ENCODE measurements at regions not wholly inside any gene's neighbourhood (a gene's known extent, or its start where the extent isn't known, plus 50 kb on each side); places are given as distances from the start of the nearest gene placed in this dataset.
"Not testable (repeated sequence)": the region's sequence is repeated elsewhere in the genome, so short reads cannot be mapped to it uniquely, and the experiment has no call there.

DNA sequence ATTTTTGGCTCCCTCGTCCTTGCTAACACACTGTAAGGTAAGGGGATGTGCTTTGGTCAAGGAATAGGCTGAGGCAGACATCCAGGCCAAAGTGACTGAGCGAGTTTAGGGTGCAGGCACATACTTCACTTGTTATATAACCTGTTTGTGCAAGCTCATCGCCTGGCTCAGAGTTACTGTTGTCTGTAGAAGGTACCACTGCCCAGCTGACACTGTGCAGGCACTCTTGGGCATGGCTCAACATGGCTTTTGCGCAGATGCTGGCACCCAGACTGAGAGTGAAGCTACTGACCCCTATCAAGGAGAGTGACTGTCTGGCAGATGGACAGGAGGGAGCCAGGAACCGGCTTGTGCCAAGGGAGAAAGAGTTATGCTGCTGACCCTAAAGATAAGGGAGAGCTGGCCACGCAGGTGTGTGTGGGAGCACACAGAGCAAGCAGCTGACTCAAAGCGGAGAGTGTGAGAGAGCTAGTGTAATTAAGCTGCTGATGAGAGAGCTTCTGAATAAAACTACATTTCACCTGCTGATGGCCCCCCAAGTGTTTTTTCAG, 307.3 kb upstream of the USP24 start:
- FAIRE-seq (no peak), DNase-seq (ENCODE audit: insufficient read length, low spot score) (no peak)
- no peak for TF ChIP-seq POLR2AphosphoS5 (IDR thresholded peaks at IDR 0.05; ENCODE audit: low read depth, low read length)
- TF ChIP-seq POLR2A (IDR thresholded peaks at IDR 0.05; ENCODE audit: low read depth, low read length), result no peak
- TF ChIP-seq SPI1 (IDR thresholded peaks at IDR 0.05; ENCODE audit: low read depth, low read length), result no peak
- TF ChIP-seq TAF1 (IDR thresholded peaks at IDR 0.05; ENCODE audit: low read depth, low read length), result no peak

DNA sequence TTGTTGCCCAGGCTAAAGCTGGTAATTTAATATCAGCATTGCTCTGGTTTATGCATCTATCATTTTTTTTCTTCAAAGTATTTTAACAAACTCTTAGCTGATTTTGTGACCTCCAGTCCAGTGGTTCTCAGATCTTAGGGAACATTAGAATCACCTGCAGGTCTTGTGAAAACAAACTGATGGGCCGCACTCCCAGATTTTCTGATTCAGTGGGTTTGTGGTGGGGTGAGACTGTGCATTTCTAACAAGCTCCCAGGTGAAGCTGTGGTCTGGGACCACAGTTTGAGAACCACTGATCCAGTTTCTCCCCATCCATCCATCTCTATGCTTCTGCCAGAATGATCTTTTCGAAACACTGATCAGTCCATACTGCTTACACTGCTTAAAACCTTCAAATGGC, 305.7 kb upstream of the USP24 start:
- DNase-seq (ENCODE audit: insufficient read length, low spot score) (no peak), FAIRE-seq (no peak)
- TF ChIP-seq SPI1 (IDR thresholded peaks at IDR 0.05; ENCODE audit: low read depth, low read length) (no peak), POU2F2 (IDR thresholded peaks at IDR 0.05; ENCODE audit: low read depth, low read length) (no peak), POLR2AphosphoS5 (IDR thresholded peaks at IDR 0.05; ENCODE audit: low read depth, low read length) (no peak), TAF1 (IDR thresholded peaks at IDR 0.05; ENCODE audit: low read depth, low read length) (no peak), POLR2A (IDR thresholded peaks at IDR 0.05; ENCODE audit: low read depth, low read length) (no peak), PAX5 (IDR thresholded peaks at IDR 0.05; ENCODE audit: insufficient read depth, low read length, severe bottlenecking) (no peak)

DNA sequence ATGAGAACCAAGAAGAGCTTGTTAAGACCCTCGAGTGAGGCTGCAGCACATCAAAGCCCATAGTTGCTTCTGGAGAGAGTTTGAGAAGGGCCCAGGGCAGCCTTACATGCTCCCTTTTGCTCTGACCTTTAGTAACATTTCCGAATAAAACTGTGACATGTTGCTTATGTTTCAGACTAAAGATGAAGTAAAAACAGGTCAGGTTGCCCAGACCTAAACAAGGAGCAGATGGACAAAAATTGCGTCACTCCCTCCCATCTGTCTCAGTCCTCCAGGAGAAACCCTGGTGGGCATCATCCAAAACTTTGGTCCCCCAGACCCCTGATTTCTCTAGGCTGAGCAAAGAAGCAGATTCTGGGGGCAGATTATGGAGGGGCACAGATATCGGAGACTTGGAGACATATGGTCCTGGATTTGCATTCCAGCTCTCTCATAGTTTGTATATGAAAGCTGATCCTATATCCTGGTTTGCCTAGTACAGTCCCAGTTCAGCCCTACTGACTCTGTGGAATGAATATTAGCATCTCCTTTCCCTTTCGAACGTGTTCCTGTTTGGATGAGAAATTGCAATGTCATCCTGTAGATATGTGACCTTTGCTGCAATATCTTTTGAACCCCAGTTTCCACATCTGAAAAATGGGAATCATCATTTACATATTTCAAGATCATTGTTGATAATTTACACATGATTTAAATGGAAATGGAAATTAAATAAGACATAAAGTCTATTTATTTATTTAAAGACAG, 304.9 kb upstream of the USP24 start:
- FAIRE-seq, result no peak

DNA sequence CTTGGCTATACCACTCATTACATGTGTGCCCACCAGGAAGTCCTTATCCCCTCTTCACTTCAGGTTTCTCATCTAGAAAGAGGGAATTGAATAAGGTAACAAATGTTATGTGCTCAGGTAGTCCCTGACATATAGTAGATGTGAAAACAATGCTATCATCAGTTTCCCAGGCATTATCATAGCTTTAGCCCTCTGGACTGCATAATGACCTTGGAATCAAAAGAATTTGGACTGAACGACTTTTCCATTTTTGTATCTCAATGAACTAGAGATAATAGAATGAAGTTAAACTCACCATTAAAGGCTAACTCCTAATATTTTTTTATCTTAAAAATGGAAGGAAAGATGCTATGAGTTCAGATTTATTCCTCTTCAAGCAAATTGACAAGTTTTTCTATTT, 304.1 kb upstream of the USP24 start:
- FAIRE-seq (no peak), DNase-seq (ENCODE audit: insufficient read length, low spot score) (no peak)
- TF ChIP-seq TAF1 (IDR thresholded peaks at IDR 0.05; ENCODE audit: low read depth, low read length) (no peak), SPI1 (IDR thresholded peaks at IDR 0.05; ENCODE audit: low read depth, low read length) (no peak), PAX5 (IDR thresholded peaks at IDR 0.05; ENCODE audit: insufficient read depth, low read length, severe bottlenecking) (no peak), POLR2AphosphoS5 (IDR thresholded peaks at IDR 0.05; ENCODE audit: low read depth, low read length) (no peak), POLR2A (IDR thresholded peaks at IDR 0.05; ENCODE audit: low read depth, low read length) (no peak), POU2F2 (IDR thresholded peaks at IDR 0.05; ENCODE audit: low read depth, low read length) (no peak)

More for the DNA sequence above, 304.9 kb upstream of the USP24 start:
- no peak for DNase-seq (ENCODE audit: insufficient read length, low spot score)
- TF ChIP-seq POU2F2 (IDR thresholded peaks at IDR 0.05; ENCODE audit: low read depth, low read length) (no peak), SPI1 (IDR thresholded peaks at IDR 0.05; ENCODE audit: low read depth, low read length) (no peak), PAX5 (IDR thresholded peaks at IDR 0.05; ENCODE audit: insufficient read depth, low read length, severe bottlenecking) (no peak), TAF1 (IDR thresholded peaks at IDR 0.05; ENCODE audit: low read depth, low read length) (no peak), POLR2AphosphoS5 (IDR thresholded peaks at IDR 0.05; ENCODE audit: low read depth, low read length) (no peak), POLR2A (IDR thresholded peaks at IDR 0.05; ENCODE audit: low read depth, low read length) (no peak)

GRCh38 chr1:55517036-55517435, 301.9 kb upstream of the USP24 start:
- no peak for TF ChIP-seq POLR2A (IDR thresholded peaks at IDR 0.05; ENCODE audit: low read depth, low read length)
- no peak for TF ChIP-seq POU2F2 (IDR thresholded peaks at IDR 0.05; ENCODE audit: low read depth, low read length)
- no peak for TF ChIP-seq POLR2AphosphoS5 (IDR thresholded peaks at IDR 0.05; ENCODE audit: low read depth, low read length)
- TF ChIP-seq PAX5 (IDR thresholded peaks at IDR 0.05; ENCODE audit: insufficient read depth, low read length, severe bottlenecking), result no peak
- TF ChIP-seq TAF1 (IDR thresholded peaks at IDR 0.05; ENCODE audit: low read depth, low read length), result no peak
- TF ChIP-seq SPI1 (IDR thresholded peaks at IDR 0.05; ENCODE audit: low read depth, low read length), result no peak
- DNase-seq (ENCODE audit: insufficient read length, low spot score) (no peak), FAIRE-seq (no peak)

DNA sequence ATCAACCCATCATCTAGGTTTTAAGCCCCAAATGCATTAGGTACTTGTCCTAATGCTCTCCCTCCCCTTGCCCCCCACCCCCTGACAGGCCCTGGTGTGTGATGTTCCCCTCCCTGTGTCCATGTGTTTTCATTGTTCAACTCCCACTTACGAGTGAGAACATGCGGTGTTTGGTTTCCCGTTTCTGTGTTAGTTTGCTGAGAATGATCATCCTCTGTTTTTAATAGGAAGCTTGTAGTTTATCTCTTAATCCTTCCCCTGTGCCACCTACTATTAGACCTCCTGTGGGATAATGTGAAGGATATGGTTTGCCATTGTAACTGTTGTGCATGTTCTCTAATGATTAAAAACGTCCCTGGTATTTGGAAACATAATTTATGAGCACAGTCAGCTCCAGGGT, 299.4 kb upstream of the USP24 start:
- DNase-seq (ENCODE audit: insufficient read length, low spot score); FAIRE-seq: not testable (repeated sequence)

GRCh38 chr1:55512466-55512865, 297.3 kb upstream of the USP24 start:
- no peak for TF ChIP-seq POLR2A (IDR thresholded peaks at IDR 0.05; ENCODE audit: low read depth, low read length)
- TF ChIP-seq SPI1 (IDR thresholded peaks at IDR 0.05; ENCODE audit: low read depth, low read length), result no peak
- no peak for TF ChIP-seq POU2F2 (IDR thresholded peaks at IDR 0.05; ENCODE audit: low read depth, low read length)
- FAIRE-seq (no peak), DNase-seq (ENCODE audit: insufficient read length, low spot score) (no peak)

DNA sequence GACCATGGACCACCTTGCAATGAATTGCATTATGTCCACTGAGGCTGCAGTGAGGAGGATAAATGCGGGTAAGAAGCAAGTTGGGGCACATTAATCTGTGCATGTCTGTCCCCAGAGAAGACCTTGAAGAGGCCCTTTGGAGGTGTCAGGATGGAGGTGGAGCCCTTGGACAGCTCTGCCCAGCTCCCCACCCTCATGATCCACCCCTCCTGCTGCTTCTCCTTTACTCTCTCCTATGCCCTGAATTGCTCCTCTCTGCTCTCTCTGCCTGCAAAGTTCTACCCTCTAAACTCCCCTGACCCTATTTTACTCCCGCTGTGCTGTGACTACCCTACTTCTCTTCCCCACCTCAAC, 292.4 kb upstream of the USP24 start:
- FAIRE-seq (no peak), DNase-seq (ENCODE audit: insufficient read length, low spot score) (no peak)
- TF ChIP-seq TAF1 (IDR thresholded peaks at IDR 0.05; ENCODE audit: low read depth, low read length) (no peak), POLR2A (IDR thresholded peaks at IDR 0.05; ENCODE audit: low read depth, low read length) (no peak)

DNA sequence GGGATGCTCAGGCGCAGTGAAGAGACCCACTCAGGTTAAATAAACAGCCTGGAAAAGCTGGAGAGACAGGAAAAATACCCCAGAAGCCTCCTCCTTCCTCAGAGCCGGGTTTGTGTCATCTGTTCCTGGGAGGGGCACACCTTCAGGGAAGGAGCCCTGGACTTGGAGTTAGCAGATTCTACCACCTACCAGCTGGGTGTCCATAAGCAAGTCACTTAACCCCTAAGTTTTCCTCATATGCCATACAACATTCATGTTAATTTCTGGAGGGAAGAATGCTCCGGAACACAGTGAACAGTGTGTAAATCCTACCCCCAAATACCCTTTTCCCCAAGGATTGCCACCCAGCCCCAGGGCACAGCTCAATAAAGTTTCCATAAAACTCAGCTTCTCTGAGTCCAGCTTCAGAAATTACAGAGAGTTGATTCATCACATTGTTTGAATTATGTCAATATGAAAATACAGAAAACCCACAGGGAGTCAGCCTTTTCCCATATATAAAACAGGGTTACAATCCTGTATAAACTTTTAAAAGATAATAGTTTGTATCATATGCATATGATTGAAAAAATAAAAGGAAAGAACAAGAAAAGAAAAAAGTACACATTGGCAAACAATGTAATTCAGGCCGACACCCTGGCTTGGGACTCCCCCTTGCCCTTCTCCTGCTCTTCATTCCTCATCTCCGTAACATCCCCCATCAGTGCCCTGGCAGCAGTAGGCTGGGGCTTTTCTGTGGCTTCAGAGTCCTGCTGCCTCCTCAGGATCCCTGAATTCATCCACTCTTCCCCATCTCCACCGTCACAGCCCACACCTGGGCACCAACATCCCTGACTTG, 291.8 kb upstream of the USP24 start:
- DNase-seq (ENCODE audit: insufficient read length, low spot score), result no peak
- no peak for TF ChIP-seq TAF1 (IDR thresholded peaks at IDR 0.05; ENCODE audit: low read depth, low read length)
- no peak for TF ChIP-seq POLR2AphosphoS5 (IDR thresholded peaks at IDR 0.05; ENCODE audit: low read depth, low read length)
- no peak for TF ChIP-seq PAX5 (IDR thresholded peaks at IDR 0.05; ENCODE audit: insufficient read depth, low read length, severe bottlenecking)
- no peak for TF ChIP-seq POU2F2 (IDR thresholded peaks at IDR 0.05; ENCODE audit: low read depth, low read length)
- no peak for TF ChIP-seq SPI1 (IDR thresholded peaks at IDR 0.05; ENCODE audit: low read depth, low read length)

DNA sequence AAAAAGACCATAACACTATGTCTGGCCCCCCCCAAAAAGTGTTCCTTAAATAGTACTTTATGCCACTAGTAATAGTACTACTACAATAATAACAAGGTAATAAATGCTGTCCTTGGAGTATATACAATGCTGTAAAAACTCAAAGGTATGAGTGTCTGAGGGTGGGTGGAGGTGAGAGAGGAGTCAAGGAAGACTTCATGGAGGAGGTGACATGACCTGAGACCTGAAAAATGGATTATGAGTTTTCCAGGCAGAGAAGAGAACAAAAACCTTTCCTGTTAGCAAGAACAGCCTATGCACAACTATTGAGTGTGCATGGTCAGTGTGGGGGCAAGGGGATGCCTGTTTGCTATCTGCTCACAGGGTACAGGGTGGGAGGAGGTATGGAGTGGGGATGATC, 290.2 kb upstream of the USP24 start:
- no peak for FAIRE-seq
- no peak for DNase-seq (ENCODE audit: insufficient read length, low spot score)
- TF ChIP-seq PAX5 (IDR thresholded peaks at IDR 0.05; ENCODE audit: insufficient read depth, low read length, severe bottlenecking) (no peak), SPI1 (IDR thresholded peaks at IDR 0.05; ENCODE audit: low read depth, low read length) (no peak), TAF1 (IDR thresholded peaks at IDR 0.05; ENCODE audit: low read depth, low read length) (no peak), POLR2AphosphoS5 (IDR thresholded peaks at IDR 0.05; ENCODE audit: low read depth, low read length) (no peak), POLR2A (IDR thresholded peaks at IDR 0.05; ENCODE audit: low read depth, low read length) (no peak), POU2F2 (IDR thresholded peaks at IDR 0.05; ENCODE audit: low read depth, low read length) (no peak)

More for the DNA sequence above, 291.8 kb upstream of the USP24 start:
- no peak for FAIRE-seq
